SU-DHL-6 (cell line): ENCODE measurements at regions not wholly inside any gene's neighbourhood (a gene's known extent, or its start where the extent isn't known, plus 50 kb on each side); places are given as distances from the start of the nearest gene placed in this dataset.

ENCODE experiments used
- H2AFZ ChIP-seq: fragments of 200-600 bp; sonication (generic); 2 replicates; pipeline ENCODE4 v1.6.1; 2014; ENCODE audit warnings: low read depth, mild to moderate bottlenecking, moderate library complexity, mixed read lengths, antibody characterized with exemption, low read length; ENCODE audit not compliant: severe bottlenecking
- H3F3A ChIP-seq: fragments of 200-600 bp; shearing (Covaris generic); 2 replicates; pipeline ENCODE4 v1.6.0; 2016; ENCODE audit warnings: antibody characterized with exemption, mild to moderate bottlenecking; ENCODE audit not compliant: insufficient read depth
- H3K27ac ChIP-seq: fragments of 200-600 bp; sonication (generic); 2 replicates; pipeline ENCODE4 v1.5.1; 2016; ENCODE audit warnings: low read depth, mild to moderate bottlenecking, low read length, moderate library complexity, mixed read lengths
- H3K27me3 ChIP-seq: fragments of 200-600 bp; sonication (generic), shearing (Covaris generic); 2 replicates; pipeline ENCODE4 v1.6.0; 2014; ENCODE audit warnings: mild to moderate bottlenecking, low read length
- H3K36me3 ChIP-seq: fragments of 200-600 bp; sonication (generic); 2 replicates; pipeline ENCODE4 v1.6.1; 2014; ENCODE audit warnings: mild to moderate bottlenecking, low read length, mixed read lengths
- H3K4me2 ChIP-seq: fragments of 300-600, 200-600 bp; shearing (Covaris generic), sonication (generic); 2 replicates; pipeline ENCODE4 v1.6.0; 2014; ENCODE audit warnings: low read length, low read depth, mild to moderate bottlenecking; ENCODE audit not compliant: poor library complexity, severe bottlenecking
- H3K4me3 ChIP-seq: fragments of 200-600 bp; sonication (generic); 2 replicates; pipeline ENCODE4 v1.5.1; 2014; ENCODE audit warnings: antibody characterized with exemption, low read length, mild to moderate bottlenecking, mixed read lengths; ENCODE audit not compliant: insufficient read depth, poor library complexity, severe bottlenecking
- H3K79me2 ChIP-seq: fragments of 200-600 bp; sonication (generic); 2 replicates; pipeline ENCODE4 v1.6.1; 2014; ENCODE audit warnings: mild to moderate bottlenecking, low read length, moderate library complexity; ENCODE audit not compliant: insufficient read depth
- H3K9ac ChIP-seq: fragments of 200-600 bp; sonication (generic); 2 replicates; pipeline ENCODE4 v1.7.0; 2014; ENCODE audit warnings: mild to moderate bottlenecking, low read length
- H3K9me2 ChIP-seq: fragments of 200-600 bp; sonication (generic); replicated peaks from 2 replicates; pipeline ENCODE4 v1.6.1; 2014; ENCODE audit warnings: low read length; ENCODE audit not compliant: insufficient read depth
- H3K9me3 ChIP-seq: fragments of 200-600 bp; sonication (generic); 2 replicates; pipeline ENCODE4 v1.6.1; 2014; ENCODE audit warnings: low read length, mixed read lengths; ENCODE audit not compliant: insufficient read depth
- H4K20me1 ChIP-seq: fragments of 200-600 bp; sonication (generic); 2 replicates; pipeline ENCODE4 v1.6.1; 2014; ENCODE audit warnings: low read depth, mild to moderate bottlenecking, antibody characterized with exemption, low read length, moderate library complexity, mixed read lengths
- EZH2phosphoT487 ChIP-seq: fragments of 200-600 bp; sonication (generic), shearing (Covaris generic); conservative IDR thresholded peaks from 2 replicates; pipeline ENCODE4 v1.6.1; 2018; ENCODE audit warnings: mild to moderate bottlenecking, antibody characterized with exemption, low read length, moderate library complexity, mixed read lengths
- TF ChIP-seq, protein P1 (sequence below): fragments of 200-600 bp; sonication (generic); IDR thresholded peaks from one replicate; pipeline ENCODE4 v1.5.1; 2017; ENCODE audit warnings: antibody characterized with exemption, mild to moderate bottlenecking, low read length, moderate library complexity; ENCODE audit not compliant: insufficient read depth, poor library complexity, severe bottlenecking

GRCh38 chr1:50358962-50359361 lies 64.3 kb downstream of the DMRTA2 start:
- no peak overlapping the region for H3K4me3 ChIP-seq
- no peaks in the 10 kb centered on the region for H3K36me3 ChIP-seq
- H3K9me3 ChIP-seq: no peaks in the 10 kb centered on the region
- H3F3A ChIP-seq: no peaks in the 10 kb centered on the region
- TF ChIP-seq EZH2phosphoT487: no peak
- TF ChIP-seq, protein P1, sequence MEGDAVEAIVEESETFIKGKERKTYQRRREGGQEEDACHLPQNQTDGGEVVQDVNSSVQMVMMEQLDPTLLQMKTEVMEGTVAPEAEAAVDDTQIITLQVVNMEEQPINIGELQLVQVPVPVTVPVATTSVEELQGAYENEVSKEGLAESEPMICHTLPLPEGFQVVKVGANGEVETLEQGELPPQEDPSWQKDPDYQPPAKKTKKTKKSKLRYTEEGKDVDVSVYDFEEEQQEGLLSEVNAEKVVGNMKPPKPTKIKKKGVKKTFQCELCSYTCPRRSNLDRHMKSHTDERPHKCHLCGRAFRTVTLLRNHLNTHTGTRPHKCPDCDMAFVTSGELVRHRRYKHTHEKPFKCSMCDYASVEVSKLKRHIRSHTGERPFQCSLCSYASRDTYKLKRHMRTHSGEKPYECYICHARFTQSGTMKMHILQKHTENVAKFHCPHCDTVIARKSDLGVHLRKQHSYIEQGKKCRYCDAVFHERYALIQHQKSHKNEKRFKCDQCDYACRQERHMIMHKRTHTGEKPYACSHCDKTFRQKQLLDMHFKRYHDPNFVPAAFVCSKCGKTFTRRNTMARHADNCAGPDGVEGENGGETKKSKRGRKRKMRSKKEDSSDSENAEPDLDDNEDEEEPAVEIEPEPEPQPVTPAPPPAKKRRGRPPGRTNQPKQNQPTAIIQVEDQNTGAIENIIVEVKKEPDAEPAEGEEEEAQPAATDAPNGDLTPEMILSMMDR: no peak
- no peaks in the 10 kb centered on the region for H3K79me2 ChIP-seq
- no peaks in the 10 kb centered on the region for H4K20me1 ChIP-seq
- H3K9me2 ChIP-seq: no peaks in the 10 kb centered on the region
- no peak overlapping the region for H3K9ac ChIP-seq
- H3K27ac ChIP-seq: no peak overlapping the region
- H3K27me3 ChIP-seq: no peaks in the 10 kb centered on the region
- H2AFZ ChIP-seq: no peak overlapping the region
- no peak overlapping the region for H3K4me2 ChIP-seq

DNA sequence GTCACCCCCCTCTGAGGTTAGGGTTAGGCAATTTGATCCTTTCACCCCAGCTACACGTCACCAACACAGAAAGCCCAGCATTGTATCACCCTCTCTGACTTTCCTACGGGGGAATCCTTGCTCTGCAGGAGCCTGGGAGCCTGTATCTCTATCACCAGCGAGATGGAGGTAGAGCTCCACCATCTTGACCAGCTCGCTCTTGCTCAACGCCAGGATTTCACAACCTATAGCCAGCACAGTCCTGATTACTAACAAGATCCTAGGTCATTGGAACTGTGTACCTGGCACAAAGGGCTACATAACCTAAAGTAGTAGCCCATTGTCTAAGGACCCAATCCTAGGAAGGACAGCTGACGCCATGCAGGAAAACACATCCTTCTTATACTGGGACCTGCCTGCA lies 66.1 kb downstream of the DMRTA2 start:
- Histone ChIP-seq H3K4me2 (no peak overlapping the region), H3K9me2 (no peaks in the 10 kb centered on the region), H2AFZ (no peak overlapping the region), H3K4me3 (no peak overlapping the region), H4K20me1 (no peaks in the 10 kb centered on the region), H3K27ac (no peak overlapping the region), H3F3A (no peaks in the 10 kb centered on the region), H3K36me3 (no peaks in the 10 kb centered on the region), H3K27me3 (no peaks in the 10 kb centered on the region), H3K79me2 (no peaks in the 10 kb centered on the region), H3K9ac (no peak overlapping the region), H3K9me3 (no peaks in the 10 kb centered on the region)
- TF ChIP-seq, protein P1: no peak
- TF ChIP-seq EZH2phosphoT487: no peak

- no peaks in the 10 kb centered on the region for H3K36me3 ChIP-seq
- H4K20me1 ChIP-seq: no peaks in the 10 kb centered on the region
- no peak overlapping the region for H3K27ac ChIP-seq
- no peak overlapping the region for H3K4me2 ChIP-seq
- H3K79me2 ChIP-seq: no peaks in the 10 kb centered on the region
- H3K9me2 ChIP-seq: no peaks in the 10 kb centered on the region
- H2AFZ ChIP-seq: no peak overlapping the region
- no peaks in the 10 kb centered on the region for H3K27me3 ChIP-seq
- no peak for TF ChIP-seq EZH2phosphoT487
- TF ChIP-seq, protein P1: no peak
- no peaks in the 10 kb centered on the region for H3K9me3 ChIP-seq
- no peaks in the 10 kb centered on the region for H3F3A ChIP-seq
- H3K9ac ChIP-seq: no peak overlapping the region
- no peak overlapping the region for H3K4me3 ChIP-seq
Measured at GRCh38 chr1:50354813-50355212, 68.4 kb downstream of the DMRTA2 start.
